Neural crest cell (in vitro differentiated cells): ENCODE measurements at regions not wholly inside any gene's neighbourhood (a gene's known extent, or its start where the extent isn't known, plus 50 kb on each side); places are given as distances from the start of the nearest gene placed in this dataset.
A peak's percentile ranks its signal among the peaks of the same experiment; 100 is the strongest.

Experiments
- DNase-seq: peaks from one replicate; pipeline ENCODE4 v3.0.0; 2021; ENCODE audit warnings: low read depth, mixed read lengths, low spot score
- H3K27ac Mint-ChIP-seq: one replicate; pipeline ENCODE4 v1.8.0; 2021; ENCODE audit warnings: mild to moderate bottlenecking, mixed read lengths; ENCODE audit not compliant: unreplicated experiment
- H3K27me3 Mint-ChIP-seq: 2 replicates; pipeline ENCODE4 v1.8.0; 2021; ENCODE audit warnings: low read depth, mild to moderate bottlenecking, mixed read lengths
- H3K36me3 Mint-ChIP-seq: 2 replicates; pipeline ENCODE4 v1.8.0; 2021; ENCODE audit warnings: low read depth, mild to moderate bottlenecking, mixed read lengths
- H3K4me1 Mint-ChIP-seq: 2 replicates; pipeline ENCODE4 v1.8.0; 2021; ENCODE audit warnings: mixed read lengths
- H3K4me3 Mint-ChIP-seq: one replicate; pipeline ENCODE4 v1.8.0; 2021; ENCODE audit warnings: mild to moderate bottlenecking, mixed read lengths
- H3K9me3 Mint-ChIP-seq: 2 replicates; pipeline ENCODE4 v1.8.0; 2021; ENCODE audit warnings: mixed read lengths
- TF ChIP-seq, protein P1 (sequence below): fragments of 200-600 bp; sonication (generic); conservative IDR thresholded peaks from 2 replicates; pipeline ENCODE4 v1.5.0; 2021; ENCODE audit warnings: antibody characterized with exemption, mild to moderate bottlenecking

DNA sequence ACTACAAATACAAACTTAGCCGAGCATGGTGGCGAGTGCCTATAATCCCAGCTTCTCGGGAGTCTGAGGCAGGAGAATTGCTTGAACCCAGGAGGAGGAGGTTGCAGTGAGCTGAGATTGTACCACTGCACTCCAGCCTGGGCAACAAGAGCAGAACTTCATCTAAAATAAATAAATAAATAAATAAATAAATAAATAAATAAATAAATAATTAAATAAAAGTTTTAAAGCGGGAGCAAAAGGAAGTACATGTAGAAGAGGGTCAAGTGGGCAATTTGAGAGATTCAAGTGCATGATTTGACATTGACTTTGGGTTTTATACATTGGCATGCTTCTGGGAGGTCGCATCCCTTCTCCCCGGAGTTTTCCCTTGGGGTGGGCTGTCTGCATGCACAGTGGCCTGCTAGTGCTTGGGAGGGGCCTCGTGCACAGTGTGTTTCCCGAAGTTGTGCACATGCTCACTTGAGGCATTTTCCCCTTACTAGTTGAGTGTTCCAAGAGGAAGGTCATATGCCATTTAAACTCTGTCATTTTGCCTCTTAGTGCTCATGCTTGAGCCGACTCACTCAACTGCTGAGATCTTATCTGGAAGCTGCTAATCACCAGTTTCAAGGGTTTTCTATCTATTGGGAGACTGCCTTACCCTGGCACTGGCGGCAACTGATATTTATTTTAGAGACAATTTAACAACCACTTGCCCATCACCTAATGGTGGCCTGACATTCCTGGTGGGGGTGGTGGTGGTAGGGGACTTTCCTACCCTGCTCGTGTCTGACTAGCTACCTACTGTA lies 193.2 kb upstream of the MPHOSPH6 start:
- H3K27ac Mint-ChIP-seq, result no peak overlapping the region
- H3K4me3 Mint-ChIP-seq, result no peak overlapping the region
- no peak for DNase-seq
- no peaks in the 10 kb centered on the region for H3K36me3 Mint-ChIP-seq
- peaks cover 16% of the 10 kb centered on the region for H3K27me3 Mint-ChIP-seq
- peaks cover 2% of the 10 kb centered on the region for H3K9me3 Mint-ChIP-seq
- no peaks in the 10 kb centered on the region for H3K4me1 Mint-ChIP-seq
- TF ChIP-seq, protein P1, sequence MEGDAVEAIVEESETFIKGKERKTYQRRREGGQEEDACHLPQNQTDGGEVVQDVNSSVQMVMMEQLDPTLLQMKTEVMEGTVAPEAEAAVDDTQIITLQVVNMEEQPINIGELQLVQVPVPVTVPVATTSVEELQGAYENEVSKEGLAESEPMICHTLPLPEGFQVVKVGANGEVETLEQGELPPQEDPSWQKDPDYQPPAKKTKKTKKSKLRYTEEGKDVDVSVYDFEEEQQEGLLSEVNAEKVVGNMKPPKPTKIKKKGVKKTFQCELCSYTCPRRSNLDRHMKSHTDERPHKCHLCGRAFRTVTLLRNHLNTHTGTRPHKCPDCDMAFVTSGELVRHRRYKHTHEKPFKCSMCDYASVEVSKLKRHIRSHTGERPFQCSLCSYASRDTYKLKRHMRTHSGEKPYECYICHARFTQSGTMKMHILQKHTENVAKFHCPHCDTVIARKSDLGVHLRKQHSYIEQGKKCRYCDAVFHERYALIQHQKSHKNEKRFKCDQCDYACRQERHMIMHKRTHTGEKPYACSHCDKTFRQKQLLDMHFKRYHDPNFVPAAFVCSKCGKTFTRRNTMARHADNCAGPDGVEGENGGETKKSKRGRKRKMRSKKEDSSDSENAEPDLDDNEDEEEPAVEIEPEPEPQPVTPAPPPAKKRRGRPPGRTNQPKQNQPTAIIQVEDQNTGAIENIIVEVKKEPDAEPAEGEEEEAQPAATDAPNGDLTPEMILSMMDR, result no peak

GRCh38 chr16:82361885-82362284 lies 191.9 kb upstream of the MPHOSPH6 start:
- H3K4me1 Mint-ChIP-seq, result no peaks in the 10 kb centered on the region
- no peak overlapping the region for H3K27ac Mint-ChIP-seq
- TF ChIP-seq, protein P1, result no peak
- H3K36me3 Mint-ChIP-seq, result no peaks in the 10 kb centered on the region
- no peaks in the 10 kb centered on the region for H3K9me3 Mint-ChIP-seq
- peaks cover 17% of the 10 kb centered on the region for H3K27me3 Mint-ChIP-seq
- no peak for DNase-seq
- H3K4me3 Mint-ChIP-seq, result no peak overlapping the region

DNA sequence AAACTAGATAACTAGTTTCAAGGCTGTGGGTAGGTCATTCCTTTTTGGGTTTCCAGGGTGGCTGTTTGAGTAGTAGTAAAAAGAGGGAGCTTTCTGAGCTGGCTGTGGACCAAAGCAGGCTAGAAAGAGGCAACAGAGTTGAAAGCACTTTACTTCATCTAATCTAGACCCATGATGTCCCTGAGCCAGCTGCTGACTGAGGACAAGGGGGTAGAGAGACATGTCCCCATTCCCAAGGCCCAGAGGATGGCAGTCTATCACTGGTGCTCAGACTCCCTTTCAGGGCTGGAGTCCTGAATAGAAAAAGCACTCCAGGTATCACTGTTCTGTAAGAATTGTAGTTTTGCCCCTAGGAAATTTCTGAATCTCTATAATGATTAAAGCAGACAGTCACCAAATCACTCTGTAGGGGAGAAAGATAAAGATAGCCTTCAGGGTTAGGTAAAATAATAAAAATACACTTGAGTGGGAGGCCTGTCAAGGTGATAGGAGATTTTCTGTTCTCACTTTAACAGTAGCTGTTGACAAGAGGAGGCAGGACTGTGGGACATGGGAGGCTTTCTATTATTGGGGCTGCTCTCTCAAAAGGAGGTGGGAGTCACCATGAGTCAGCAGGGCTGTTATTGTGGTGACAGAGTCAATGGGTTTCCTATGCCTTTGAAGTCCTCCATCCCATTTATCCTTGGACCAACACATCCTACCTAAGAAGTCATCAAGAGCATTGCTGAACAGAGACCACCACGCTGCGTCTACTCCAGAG lies 190.2 kb upstream of the MPHOSPH6 start:
- H3K27ac Mint-ChIP-seq, result no peak overlapping the region
- no peak overlapping the region for H3K4me3 Mint-ChIP-seq
- no peaks in the 10 kb centered on the region for H3K36me3 Mint-ChIP-seq
- no peaks in the 10 kb centered on the region for H3K9me3 Mint-ChIP-seq
- H3K4me1 Mint-ChIP-seq, result no peaks in the 10 kb centered on the region
- peaks cover 18% of the 10 kb centered on the region for H3K27me3 Mint-ChIP-seq
- TF ChIP-seq, protein P1, result no peak
- DNase-seq, result no peak

DNA sequence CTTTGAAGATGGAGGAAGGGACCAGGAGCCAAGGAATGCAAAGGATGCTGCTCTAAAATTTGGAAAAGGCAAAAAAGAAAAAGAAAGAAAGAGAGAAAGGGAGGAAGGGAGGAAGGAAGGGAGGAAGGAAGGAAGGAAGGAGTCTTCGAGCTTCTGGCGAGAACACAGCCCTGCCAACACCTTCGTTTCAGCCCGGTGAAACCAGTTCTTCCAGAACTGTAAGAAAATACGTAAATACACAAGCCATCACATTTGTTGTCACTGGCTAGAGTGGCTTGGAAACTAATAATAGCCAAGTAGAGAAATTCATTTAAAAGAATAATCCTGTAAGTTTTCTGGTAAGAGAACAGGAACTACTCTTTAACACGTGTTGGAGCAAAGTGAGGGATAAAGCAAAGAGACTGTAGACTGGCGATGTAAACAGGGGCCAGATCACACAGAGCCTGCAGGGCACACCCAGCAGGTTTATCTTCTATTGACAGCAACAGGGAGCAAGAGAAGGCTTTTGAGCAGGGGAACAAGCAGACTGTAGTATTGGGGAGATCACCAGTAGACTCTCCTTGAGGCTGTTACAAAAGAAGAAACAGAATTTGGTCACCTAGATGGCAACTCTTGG lies 188.7 kb upstream of the MPHOSPH6 start:
- H3K27me3 Mint-ChIP-seq, result peaks cover 18% of the 10 kb centered on the region
- no peaks in the 10 kb centered on the region for H3K4me1 Mint-ChIP-seq
- H3K9me3 Mint-ChIP-seq, result peaks cover 3% of the 10 kb centered on the region
- H3K36me3 Mint-ChIP-seq, result no peaks in the 10 kb centered on the region
- no peak for DNase-seq
- peak overlapping the region; percentile 29 for H3K27ac Mint-ChIP-seq
- TF ChIP-seq, protein P1, result no peak
- no peak overlapping the region for H3K4me3 Mint-ChIP-seq

- no peaks in the 10 kb centered on the region for H3K36me3 Mint-ChIP-seq
- DNase-seq, result no peak
- TF ChIP-seq, protein P1, result no peak
- H3K4me3 Mint-ChIP-seq, result no peak overlapping the region
- peaks cover 18% of the 10 kb centered on the region for H3K27me3 Mint-ChIP-seq
- H3K9me3 Mint-ChIP-seq, result peaks cover 5% of the 10 kb centered on the region
- peak overlapping the region; percentile 29 for H3K27ac Mint-ChIP-seq
- H3K4me1 Mint-ChIP-seq, result no peaks in the 10 kb centered on the region
These were observed 188.1 kb upstream of the MPHOSPH6 start for GRCh38 chr16:82358161-82358560.
